Thyroid gland (tissue), 4 donors: ENCODE measurements at regions not wholly inside any gene's neighbourhood (a gene's known extent, or its start where the extent isn't known, plus 50 kb on each side); places are given as distances from the start of the nearest gene placed in this dataset.

ENCODE experiments used
- DNase-seq, 2 donors: peaks; one replicate each; pipeline ENCODE4 v3.0.0-alpha.2; 2019
- H3K27ac ChIP-seq, 3 donors: fragments of 200-600 bp; sonication (generic); 1 replicate in 2 of 3; 2 replicates in 1 of 3; pipeline ENCODE4 v1.5.1; 2016 to 2019; ENCODE audit warnings: mild to moderate bottlenecking in 1 of 3, moderate library complexity in 1 of 3
- H3K27me3 ChIP-seq: fragments of 200-600 bp; sonication (generic); one replicate; pipeline ENCODE4 v1.5.1; 2019
- H3K36me3 ChIP-seq, 2 donors: fragments of 200-600 bp; sonication (generic); one replicate each; pipeline ENCODE4 v1.5.1; 2016 to 2019
- H3K4me1 ChIP-seq, 2 donors: fragments of 200-600 bp; sonication (generic); one replicate each; pipeline ENCODE4 v1.5.1; 2017 to 2019
- H3K4me3 ChIP-seq, 3 donors: fragments of 200-600 bp; sonication (generic); replicated peaks in 1 of 3; 1 replicate in 2 of 3; 2 replicates in 1 of 3; pipeline ENCODE4 v1.5.1; 2016; ENCODE audit warnings: mild to moderate bottlenecking in 1 of 3
- H3K9me3 ChIP-seq: fragments of 200-600 bp; sonication (generic); one replicate; pipeline ENCODE4 v1.5.1; 2017
- POLR2A ChIP-seq, 2 donors: fragments of 450-650 bp; IDR thresholded peaks; one replicate each; pipeline ENCODE4 v1.6.1; 2017; ENCODE audit warnings: antibody characterized with exemption in 2 of 2, mild to moderate bottlenecking in 2 of 2, moderate library complexity in 1 of 2
- WGBS, 2 donors: methylation state at CpG; one replicate each; pipeline ENCODE4 v1.1.5; 2017; 5-methylcytosine and 5-hydroxymethylcytosine counted together
- intact Hi-C: fragments of 100-400 bp; cut with DNase I; formaldehyde crosslinking; loops from one replicate; pipeline ENCODE4 v1.15.1; 2023
- TF ChIP-seq, protein P1 (sequence below), 6 experiments: fragments of 200-600 bp in 3 of 6; fragments of 450-650 bp in 3 of 6; sonication (generic) in 3 of 6; IDR thresholded peaks; one replicate each; pipeline ENCODE4 v1.5.1; 2016 to 2019; ENCODE audit warnings: antibody characterized with exemption in 6 of 6, mild to moderate bottlenecking in 2 of 6, inconsistent platforms in 1 of 6, moderate library complexity in 1 of 6

DNA sequence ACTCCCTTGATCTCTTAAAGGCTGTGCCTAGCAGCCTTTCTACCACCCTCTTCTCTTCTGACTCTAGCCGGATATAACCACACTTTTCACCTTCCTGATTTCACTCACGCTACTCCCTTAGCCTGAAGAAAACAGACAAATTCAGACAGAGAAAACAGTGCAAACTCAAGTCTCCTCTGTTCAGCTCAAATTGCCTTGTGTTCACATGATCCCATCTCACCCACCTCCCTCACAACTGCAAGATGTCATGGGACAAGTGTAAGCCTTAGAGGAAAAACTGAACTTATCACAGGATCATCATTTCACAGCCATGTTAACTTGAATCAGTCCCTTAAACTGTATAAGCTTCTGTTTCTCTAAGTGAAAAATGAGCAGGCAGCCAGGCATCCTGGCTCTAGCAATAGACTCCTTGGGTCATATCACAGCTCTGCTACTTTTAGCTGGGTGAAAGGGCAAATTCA is 66.5 kb upstream of the TENT5A start:
- Histone ChIP-seq H3K36me3 (no peaks in the 10 kb centered on the region), H3K9me3 (no peaks in the 10 kb centered on the region), H3K4me3 (no peak overlapping the region), H3K4me1 (peaks cover 0 to 5% of the 10 kb centered on the region in 2 donors), H3K27ac (no peak overlapping the region), H3K27me3 (no peaks in the 10 kb centered on the region)
- 77 to 83% methylated on average over 2 of the region's 2 CpGs for WGBS, 2 donors
- intact Hi-C loops = no loop called here
- no peak for DNase-seq
- TF ChIP-seq, protein P1, sequence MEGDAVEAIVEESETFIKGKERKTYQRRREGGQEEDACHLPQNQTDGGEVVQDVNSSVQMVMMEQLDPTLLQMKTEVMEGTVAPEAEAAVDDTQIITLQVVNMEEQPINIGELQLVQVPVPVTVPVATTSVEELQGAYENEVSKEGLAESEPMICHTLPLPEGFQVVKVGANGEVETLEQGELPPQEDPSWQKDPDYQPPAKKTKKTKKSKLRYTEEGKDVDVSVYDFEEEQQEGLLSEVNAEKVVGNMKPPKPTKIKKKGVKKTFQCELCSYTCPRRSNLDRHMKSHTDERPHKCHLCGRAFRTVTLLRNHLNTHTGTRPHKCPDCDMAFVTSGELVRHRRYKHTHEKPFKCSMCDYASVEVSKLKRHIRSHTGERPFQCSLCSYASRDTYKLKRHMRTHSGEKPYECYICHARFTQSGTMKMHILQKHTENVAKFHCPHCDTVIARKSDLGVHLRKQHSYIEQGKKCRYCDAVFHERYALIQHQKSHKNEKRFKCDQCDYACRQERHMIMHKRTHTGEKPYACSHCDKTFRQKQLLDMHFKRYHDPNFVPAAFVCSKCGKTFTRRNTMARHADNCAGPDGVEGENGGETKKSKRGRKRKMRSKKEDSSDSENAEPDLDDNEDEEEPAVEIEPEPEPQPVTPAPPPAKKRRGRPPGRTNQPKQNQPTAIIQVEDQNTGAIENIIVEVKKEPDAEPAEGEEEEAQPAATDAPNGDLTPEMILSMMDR (IDR thresholded peaks at IDR 0.05) = no peak
- no peak for TF ChIP-seq POLR2A (IDR thresholded peaks at IDR 0.05)

DNA sequence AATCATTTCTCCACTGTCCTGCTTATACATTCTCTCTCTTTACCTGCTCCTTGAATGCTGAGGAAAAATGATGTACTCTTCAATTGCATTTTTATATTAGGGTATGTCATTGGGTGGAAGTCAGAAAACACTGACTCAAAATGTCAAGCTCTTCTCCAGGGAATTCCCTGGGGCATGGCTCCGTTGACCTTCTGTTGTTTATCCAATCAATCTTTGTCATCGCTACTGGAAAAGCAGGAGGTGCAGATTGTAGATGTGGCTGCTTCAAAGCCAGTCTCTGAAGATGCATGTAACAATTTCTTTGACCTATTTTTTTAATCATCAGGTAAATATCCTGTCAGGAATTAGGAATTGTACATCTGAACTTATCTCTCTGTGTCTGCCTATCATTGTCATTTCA is 63.9 kb upstream of the TENT5A start:
- H3K27me3 ChIP-seq = no peaks in the 10 kb centered on the region
- WGBS, 2 donors = 61 to 70% methylated on average over 2 of the region's 2 CpGs
- H3K9me3 ChIP-seq = no peaks in the 10 kb centered on the region
- TF ChIP-seq POLR2A (IDR thresholded peaks at IDR 0.05) = no peak
- TF ChIP-seq, protein P1 (IDR thresholded peaks at IDR 0.05) = no peak
- DNase-seq = no peak
- intact Hi-C loops = no loop called here
- H3K27ac ChIP-seq = no peak overlapping the region
- H3K4me3 ChIP-seq = no peak overlapping the region
- H3K36me3 ChIP-seq = no peaks in the 10 kb centered on the region
- peaks cover 0 to 5% of the 10 kb centered on the region in 2 donors for H3K4me1 ChIP-seq

GRCh38 chr6:81814370-81815076 is 62.0 kb upstream of the TENT5A start:
- intact Hi-C loops = no loop called here
- 56 to 72% methylated on average over 2 of the region's 2 CpGs for WGBS, 2 donors
- TF ChIP-seq POLR2A (IDR thresholded peaks at IDR 0.05) = no peak
- TF ChIP-seq, protein P1 (IDR thresholded peaks at IDR 0.05) = no peak
- H3K9me3 ChIP-seq = no peaks in the 10 kb centered on the region
- no peaks in the 10 kb centered on the region for H3K27me3 ChIP-seq
- H3K4me1 ChIP-seq = no peaks in the 10 kb centered on the region
- no peaks in the 10 kb centered on the region for H3K36me3 ChIP-seq
- H3K27ac ChIP-seq = no peak overlapping the region
- H3K4me3 ChIP-seq = no peak overlapping the region
- no peak for DNase-seq

- Histone ChIP-seq H3K4me1 (no peaks in the 10 kb centered on the region), H3K36me3 (no peaks in the 10 kb centered on the region), H3K4me3 (no peak overlapping the region), H3K27ac (no peak overlapping the region), H3K27me3 (no peaks in the 10 kb centered on the region), H3K9me3 (no peaks in the 10 kb centered on the region)
- TF ChIP-seq, protein P1 (IDR thresholded peaks at IDR 0.05) = no peak
- no peak for TF ChIP-seq POLR2A (IDR thresholded peaks at IDR 0.05)
- DNase-seq = no peak
- intact Hi-C loops = no loop called here
These were observed 60.8 kb upstream of the TENT5A start for GRCh38 chr6:81813305-81813704.

GRCh38 chr6:81812401-81812800 is 59.9 kb upstream of the TENT5A start:
- WGBS, 2 donors = 81 to 86% methylated on average over 4 of the region's 4 CpGs
- H3K4me3 ChIP-seq = no peak overlapping the region
- no peak for DNase-seq
- H3K27me3 ChIP-seq = no peaks in the 10 kb centered on the region
- intact Hi-C loops = no loop called here
- no peak overlapping the region for H3K27ac ChIP-seq
- no peaks in the 10 kb centered on the region for H3K9me3 ChIP-seq
- H3K4me1 ChIP-seq = no peaks in the 10 kb centered on the region
- TF ChIP-seq, protein P1 (IDR thresholded peaks at IDR 0.05) = no peak
- no peak for TF ChIP-seq POLR2A (IDR thresholded peaks at IDR 0.05)
- no peaks in the 10 kb centered on the region for H3K36me3 ChIP-seq
